ENCODE measurements at regions not wholly inside any gene's neighbourhood (a gene's known extent, or its start where the extent isn't known, plus 50 kb on each side); places are given as distances from the start of the nearest gene placed in this dataset.

- no peaks in the 10 kb centered on the region for H3K9me3 ChIP-seq (replicated peaks in 1 of 3)
- intact Hi-C loops (cut with DNase I): no loop called here
- H3K4me1 ChIP-seq (replicated peaks in 1 of 2): no peaks in the 10 kb centered on the region
- TF ChIP-seq CTCF (IDR thresholded peaks at IDR 0.05) (no peak), POLR2A (IDR thresholded peaks at IDR 0.05) (no peak)
- H3K4me3 ChIP-seq: no peak overlapping the region
- no peaks in the 10 kb centered on the region for H3K27me3 ChIP-seq
- H3K27ac ChIP-seq: no peak overlapping the region
- no peak for DNase-seq
- H3K36me3 ChIP-seq (replicated peaks in 1 of 2): no peaks in the 10 kb centered on the region
- 44 to 49% (median 45%) methylated on average over 3 of the region's 3 CpGs for WGBS, 4 donors
Measured at GRCh38 chr3:181425074-181425473, 286.7 kb upstream of the SOX2 start.

- 44 to 56% (median 48%) methylated on average over 1 of the region's 1 CpG for WGBS, 4 donors
- intact Hi-C loops (cut with DNase I): no loop called here
- Histone ChIP-seq H3K4me3 (no peak overlapping the region), H3K9me3 (replicated peaks in 1 of 3) (no peaks in the 10 kb centered on the region), H3K4me1 (replicated peaks in 1 of 2) (no peaks in the 10 kb centered on the region), H3K27ac (no peak overlapping the region), H3K27me3 (no peaks in the 10 kb centered on the region), H3K36me3 (replicated peaks in 1 of 2) (no peaks in the 10 kb centered on the region)
- TF ChIP-seq POLR2A (IDR thresholded peaks at IDR 0.05) (no peak), CTCF (IDR thresholded peaks at IDR 0.05) (no peak)
- no peak for DNase-seq
Measured at GRCh38 chr3:181418233-181418632, 293.5 kb upstream of the SOX2 start.

GRCh38 chr3:181417748-181418147 lies 294.0 kb upstream of the SOX2 start:
- 57 to 66% (median 58%) methylated on average over 8 of the region's 8 CpGs for WGBS, 4 donors
- no peak for DNase-seq
- Histone ChIP-seq H3K4me3 (no peak overlapping the region), H3K4me1 (replicated peaks in 1 of 2) (no peaks in the 10 kb centered on the region), H3K9me3 (replicated peaks in 1 of 3) (no peaks in the 10 kb centered on the region), H3K27me3 (no peaks in the 10 kb centered on the region), H3K27ac (no peak overlapping the region), H3K36me3 (replicated peaks in 1 of 2) (no peaks in the 10 kb centered on the region)
- TF ChIP-seq CTCF (IDR thresholded peaks at IDR 0.05) (no peak), POLR2A (IDR thresholded peaks at IDR 0.05) (no peak)
- intact Hi-C loops (cut with DNase I): no loop called here

GRCh38 chr3:181410870-181411269 lies 300.9 kb upstream of the SOX2 start:
- Histone ChIP-seq H3K4me1 (replicated peaks in 1 of 2) (no peaks in the 10 kb centered on the region), H3K27me3 (no peaks in the 10 kb centered on the region), H3K27ac (no peak overlapping the region), H3K4me3 (no peak overlapping the region), H3K9me3 (replicated peaks in 1 of 3) (no peaks in the 10 kb centered on the region), H3K36me3 (replicated peaks in 1 of 2) (no peaks in the 10 kb centered on the region)
- intact Hi-C loops (cut with DNase I): no loop called here
- no peak for DNase-seq
- TF ChIP-seq CTCF (IDR thresholded peaks at IDR 0.05) (no peak), POLR2A (IDR thresholded peaks at IDR 0.05) (no peak)
- 89 to 92% (median 90%) methylated on average over 4 of the region's 4 CpGs for WGBS, 4 donors

Data from adrenal gland (tissue), 9 donors.